ENCODE measurements at regions not wholly inside any gene's neighbourhood (a gene's known extent, or its start where the extent isn't known, plus 50 kb on each side); places are given as distances from the start of the nearest gene placed in this dataset.

- no peak overlapping the region for H3K27ac Mint-ChIP-seq
Observed at GRCh38 chr4:188682321-188682720, 543.1 kb downstream of the TRIML1 start.

GRCh38 chr4:188683571-188683970 lies 544.3 kb downstream of the TRIML1 start:
- Mint-ChIP-seq H3K4me1 (ENCODE audit: low read depth) (no peaks in the 10 kb centered on the region), H3K4me3 (no peak overlapping the region), H3K27me3 (no peaks in the 10 kb centered on the region), H3K36me3 (ENCODE audit: low read depth) (no peaks in the 10 kb centered on the region), H3K9me3 (peaks cover 5% of the 10 kb centered on the region), H3K27ac (no peak overlapping the region)
- DNase-seq, result no peak

More at GRCh38 chr4:188682321-188682720, 543.1 kb downstream of the TRIML1 start:
- DNase-seq, result no peak
- H3K36me3 Mint-ChIP-seq (ENCODE audit: low read depth), result no peaks in the 10 kb centered on the region
- no peaks in the 10 kb centered on the region for H3K4me1 Mint-ChIP-seq (ENCODE audit: low read depth)
- no peak overlapping the region for H3K4me3 Mint-ChIP-seq
- H3K27me3 Mint-ChIP-seq, result no peaks in the 10 kb centered on the region
- H3K9me3 Mint-ChIP-seq, result peaks cover 5% of the 10 kb centered on the region

GRCh38 chr4:188688956-188689355 lies 549.7 kb downstream of the TRIML1 start:
- Mint-ChIP-seq H3K27me3 (no peaks in the 10 kb centered on the region), H3K27ac (no peak overlapping the region), H3K9me3 (peaks cover 2% of the 10 kb centered on the region), H3K4me1 (ENCODE audit: low read depth) (no peaks in the 10 kb centered on the region), H3K36me3 (ENCODE audit: low read depth) (no peaks in the 10 kb centered on the region), H3K4me3 (no peak overlapping the region)
- no peak for DNase-seq

- no peaks in the 10 kb centered on the region for H3K4me1 Mint-ChIP-seq (ENCODE audit: low read depth)
- no peaks in the 10 kb centered on the region for H3K36me3 Mint-ChIP-seq (ENCODE audit: low read depth)
- no peak for DNase-seq
- no peaks in the 10 kb centered on the region for H3K27me3 Mint-ChIP-seq
- H3K4me3 Mint-ChIP-seq, result no peak overlapping the region
- no peak overlapping the region for H3K27ac Mint-ChIP-seq
- peaks cover 2% of the 10 kb centered on the region for H3K9me3 Mint-ChIP-seq
Observed at GRCh38 chr4:188691811-188692210, 552.6 kb downstream of the TRIML1 start.

DNA sequence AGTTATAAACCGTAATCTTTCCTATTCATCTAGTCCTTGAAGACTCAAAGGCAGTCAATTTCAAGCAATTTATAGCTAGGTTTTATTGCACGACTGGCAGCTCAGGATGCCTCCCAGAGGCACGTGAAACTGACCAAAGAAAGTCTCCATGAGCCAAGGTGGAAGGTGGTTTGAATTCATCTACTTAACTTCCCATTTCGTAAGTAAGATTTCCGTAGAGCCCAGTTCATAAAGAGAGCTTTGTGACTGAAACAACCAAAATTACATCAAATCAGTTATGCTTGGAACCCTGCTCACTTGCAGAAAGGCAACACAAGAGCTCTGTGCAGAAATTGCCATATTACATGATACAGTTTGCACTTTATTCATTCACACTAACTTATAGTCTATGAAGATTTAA lies 556.0 kb downstream of the TRIML1 start:
- Mint-ChIP-seq H3K27me3 (no peaks in the 10 kb centered on the region), H3K4me1 (ENCODE audit: low read depth) (no peaks in the 10 kb centered on the region), H3K9me3 (no peaks in the 10 kb centered on the region), H3K4me3 (no peak overlapping the region), H3K36me3 (ENCODE audit: low read depth) (no peaks in the 10 kb centered on the region), H3K27ac (no peak overlapping the region)
- no peak for DNase-seq

DNA sequence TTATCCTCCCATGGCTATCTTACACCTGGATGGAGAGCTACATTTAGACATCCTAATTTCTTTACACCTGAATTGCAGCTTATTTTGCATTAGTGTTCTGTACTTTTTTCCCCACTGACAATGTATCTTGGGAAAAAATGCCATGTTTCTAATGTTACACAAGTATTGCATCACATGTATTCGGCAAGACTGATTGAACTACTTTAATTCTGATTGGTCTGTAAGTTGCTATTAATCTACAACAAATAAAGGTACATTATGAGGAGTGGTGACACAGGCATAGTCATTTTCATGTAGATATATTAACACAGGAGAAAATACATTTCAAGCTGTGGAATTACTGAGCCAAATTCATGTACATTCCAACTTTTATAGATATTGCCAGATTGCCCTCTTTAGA lies 558.0 kb downstream of the TRIML1 start:
- no peak overlapping the region for H3K4me3 Mint-ChIP-seq
- no peak overlapping the region for H3K27ac Mint-ChIP-seq
- DNase-seq, result no peak
- no peaks in the 10 kb centered on the region for H3K4me1 Mint-ChIP-seq (ENCODE audit: low read depth)
- H3K9me3 Mint-ChIP-seq, result no peaks in the 10 kb centered on the region
- no peaks in the 10 kb centered on the region for H3K36me3 Mint-ChIP-seq (ENCODE audit: low read depth)
- H3K27me3 Mint-ChIP-seq, result no peaks in the 10 kb centered on the region

DNA sequence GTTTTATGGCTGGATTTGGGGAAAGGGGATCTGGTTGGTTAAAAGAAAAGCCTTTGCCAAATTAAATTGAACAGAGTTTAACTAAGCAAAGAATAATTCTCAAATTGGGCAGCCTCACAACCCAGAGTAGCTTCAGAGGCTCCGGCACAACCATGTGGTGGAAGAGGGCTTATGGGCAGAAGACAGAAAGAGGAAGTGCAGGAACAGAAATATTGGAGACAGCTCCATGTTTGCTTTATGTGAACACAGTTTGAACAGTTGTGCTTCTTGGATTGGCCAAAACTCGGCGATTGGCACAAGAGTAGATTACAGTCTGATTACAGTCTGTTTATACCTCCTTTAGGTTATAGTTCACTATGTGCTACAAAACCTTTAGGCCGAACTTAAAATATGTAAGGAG lies 562.7 kb downstream of the TRIML1 start:
- H3K27ac Mint-ChIP-seq, result no peak overlapping the region

DNA sequence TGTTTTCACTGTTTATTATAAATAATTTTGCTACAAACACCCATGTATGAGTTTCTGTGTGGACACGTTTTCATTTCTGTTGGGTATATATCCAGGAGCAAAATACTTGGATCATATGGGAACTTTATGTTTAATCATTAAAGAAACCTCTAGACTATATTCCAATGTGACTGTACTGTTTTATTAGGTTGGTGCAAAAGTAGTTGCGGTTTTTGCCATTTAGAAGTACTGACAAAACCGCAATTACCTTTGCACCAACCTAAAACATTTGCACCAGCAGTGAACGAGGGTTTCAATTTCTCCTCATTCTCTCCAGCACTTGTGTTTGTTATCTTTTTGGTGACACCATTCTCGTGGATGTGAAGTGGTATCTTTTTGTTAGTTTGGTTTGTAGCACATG lies 565.0 kb downstream of the TRIML1 start:
- Mint-ChIP-seq H3K27ac (no peak overlapping the region), H3K4me3 (no peak overlapping the region), H3K9me3 (peaks cover 11% of the 10 kb centered on the region), H3K27me3 (no peaks in the 10 kb centered on the region), H3K36me3 (ENCODE audit: low read depth) (no peaks in the 10 kb centered on the region), H3K4me1 (ENCODE audit: low read depth) (no peaks in the 10 kb centered on the region)
- DNase-seq, result no peak

More for the DNA sequence above, 562.7 kb downstream of the TRIML1 start:
- DNase-seq, result no peak
- Mint-ChIP-seq H3K4me3 (no peak overlapping the region), H3K9me3 (peaks cover 7% of the 10 kb centered on the region), H3K4me1 (ENCODE audit: low read depth) (no peaks in the 10 kb centered on the region), H3K27me3 (no peaks in the 10 kb centered on the region), H3K36me3 (ENCODE audit: low read depth) (no peaks in the 10 kb centered on the region)

DNA sequence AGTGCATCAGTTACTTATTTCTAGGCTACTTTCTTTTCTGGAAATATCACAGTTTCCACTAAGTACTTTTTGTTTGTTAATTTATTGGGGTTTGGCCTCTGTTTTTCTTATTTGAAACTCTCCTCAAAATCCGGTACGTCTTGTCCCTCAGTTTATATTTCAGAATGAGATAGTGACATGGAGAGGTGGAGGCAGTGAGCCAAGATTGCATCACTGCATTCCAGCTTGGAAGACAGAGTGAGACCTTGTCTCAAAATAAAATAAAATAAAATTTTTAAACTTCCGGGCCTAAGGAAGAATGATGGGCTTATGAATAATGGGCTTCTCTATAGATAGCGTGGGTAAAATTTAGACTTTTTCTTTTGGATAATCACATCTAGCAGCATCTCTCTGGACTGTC lies 567.8 kb downstream of the TRIML1 start:
- DNase-seq, result no peak
- no peak overlapping the region for H3K27ac Mint-ChIP-seq
- no peaks in the 10 kb centered on the region for H3K4me1 Mint-ChIP-seq (ENCODE audit: low read depth)
- peaks cover 11% of the 10 kb centered on the region for H3K9me3 Mint-ChIP-seq
- no peaks in the 10 kb centered on the region for H3K27me3 Mint-ChIP-seq
- H3K4me3 Mint-ChIP-seq, result no peak overlapping the region
- H3K36me3 Mint-ChIP-seq (ENCODE audit: low read depth), result no peaks in the 10 kb centered on the region

GRCh38 chr4:188714501-188714900 lies 575.3 kb downstream of the TRIML1 start:
- no peak overlapping the region for H3K27ac Mint-ChIP-seq
- no peak overlapping the region for H3K4me3 Mint-ChIP-seq
- DNase-seq, result no peak
- H3K9me3 Mint-ChIP-seq, result peaks cover 21% of the 10 kb centered on the region
- no peaks in the 10 kb centered on the region for H3K4me1 Mint-ChIP-seq (ENCODE audit: low read depth)
- no peaks in the 10 kb centered on the region for H3K36me3 Mint-ChIP-seq (ENCODE audit: low read depth)
- no peaks in the 10 kb centered on the region for H3K27me3 Mint-ChIP-seq

GRCh38 chr4:188714907-188715306 lies 575.7 kb downstream of the TRIML1 start:
- no peak overlapping the region for H3K4me3 Mint-ChIP-seq
- H3K36me3 Mint-ChIP-seq (ENCODE audit: low read depth), result no peaks in the 10 kb centered on the region
- DNase-seq, result no peak
- no peak overlapping the region for H3K27ac Mint-ChIP-seq
- no peaks in the 10 kb centered on the region for H3K27me3 Mint-ChIP-seq
- no peaks in the 10 kb centered on the region for H3K4me1 Mint-ChIP-seq (ENCODE audit: low read depth)
- H3K9me3 Mint-ChIP-seq, result peaks cover 21% of the 10 kb centered on the region

DNA sequence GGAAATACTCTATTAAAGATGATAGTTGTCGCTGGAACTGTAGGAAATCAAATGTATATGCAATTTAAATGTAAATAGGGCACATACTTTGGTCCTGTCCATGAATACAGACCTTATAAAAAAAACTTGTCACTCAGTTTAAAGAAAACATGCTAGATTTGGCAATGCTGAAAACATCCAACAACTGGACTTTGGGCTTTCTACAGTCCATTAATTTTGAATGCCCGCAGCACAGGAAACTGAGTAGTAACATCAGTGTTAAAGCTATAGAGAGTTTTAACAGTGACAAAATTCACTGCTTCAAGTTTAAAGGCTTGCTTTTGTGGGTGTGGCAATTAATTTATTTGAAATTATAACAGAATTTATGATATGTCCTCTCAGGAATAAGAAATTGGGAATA lies 578.4 kb downstream of the TRIML1 start:
- H3K4me1 Mint-ChIP-seq (ENCODE audit: low read depth), result no peaks in the 10 kb centered on the region
- H3K36me3 Mint-ChIP-seq (ENCODE audit: low read depth), result no peaks in the 10 kb centered on the region
- DNase-seq, result no peak
- no peak overlapping the region for H3K4me3 Mint-ChIP-seq
- H3K9me3 Mint-ChIP-seq, result peaks cover 33% of the 10 kb centered on the region
- H3K27ac Mint-ChIP-seq, result no peak overlapping the region
- no peaks in the 10 kb centered on the region for H3K27me3 Mint-ChIP-seq

GRCh38 chr4:188719794-188720193 lies 580.6 kb downstream of the TRIML1 start:
- H3K27ac Mint-ChIP-seq, result no peak overlapping the region

DNA sequence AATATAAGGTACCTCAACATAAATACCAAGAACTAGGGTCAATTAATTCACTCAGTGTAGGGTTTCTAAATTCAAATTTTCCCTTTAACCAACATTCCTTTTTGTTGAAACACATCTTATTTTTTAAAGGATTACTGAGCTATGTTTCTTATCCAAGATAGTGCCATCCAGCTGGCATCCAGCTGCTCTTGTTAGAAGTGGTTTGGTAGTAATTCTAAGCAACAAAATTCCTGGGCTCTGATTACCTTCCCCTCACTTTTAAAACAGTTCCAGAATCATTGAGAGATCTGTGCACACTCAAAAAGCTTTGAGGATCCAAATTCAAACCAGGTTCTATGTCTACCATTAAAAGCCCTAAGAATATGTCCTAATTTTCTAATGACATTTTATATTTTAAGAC lies 583.7 kb downstream of the TRIML1 start:
- no peak for DNase-seq
- peaks cover 24% of the 10 kb centered on the region for H3K9me3 Mint-ChIP-seq
- H3K27ac Mint-ChIP-seq, result no peak overlapping the region
- no peak overlapping the region for H3K4me3 Mint-ChIP-seq
- H3K4me1 Mint-ChIP-seq (ENCODE audit: low read depth), result no peaks in the 10 kb centered on the region
- no peaks in the 10 kb centered on the region for H3K36me3 Mint-ChIP-seq (ENCODE audit: low read depth)
- no peaks in the 10 kb centered on the region for H3K27me3 Mint-ChIP-seq

More at GRCh38 chr4:188719794-188720193, 580.6 kb downstream of the TRIML1 start:
- Mint-ChIP-seq H3K9me3 (peaks cover 33% of the 10 kb centered on the region), H3K4me1 (ENCODE audit: low read depth) (no peaks in the 10 kb centered on the region), H3K36me3 (ENCODE audit: low read depth) (no peaks in the 10 kb centered on the region), H3K27me3 (no peaks in the 10 kb centered on the region), H3K4me3 (no peak overlapping the region)
- no peak for DNase-seq

DNA sequence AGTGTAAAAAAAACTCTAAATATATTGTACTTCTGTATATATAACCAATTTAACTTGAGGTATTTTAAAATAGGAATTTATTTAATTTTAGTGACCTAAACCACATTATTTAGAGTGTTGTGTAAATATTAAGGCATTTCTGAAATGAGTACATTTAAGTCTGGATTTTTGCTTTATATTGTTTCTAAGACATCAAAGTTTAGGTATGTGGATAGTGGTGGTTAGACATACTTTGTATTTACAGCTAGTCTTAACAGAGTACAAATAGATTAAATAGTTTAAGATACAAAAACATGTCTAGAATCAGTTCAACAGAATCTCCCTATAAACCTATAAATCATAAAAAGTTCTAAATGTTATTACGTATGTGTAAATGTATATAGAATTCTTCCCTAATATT lies 588.5 kb downstream of the TRIML1 start:
- H3K9me3 Mint-ChIP-seq, result peaks cover 29% of the 10 kb centered on the region
- H3K4me3 Mint-ChIP-seq, result no peak overlapping the region
- no peaks in the 10 kb centered on the region for H3K4me1 Mint-ChIP-seq (ENCODE audit: low read depth)
- H3K27ac Mint-ChIP-seq, result no peak overlapping the region
- no peaks in the 10 kb centered on the region for H3K36me3 Mint-ChIP-seq (ENCODE audit: low read depth)
- H3K27me3 Mint-ChIP-seq, result no peaks in the 10 kb centered on the region
- no peak for DNase-seq

- no peak overlapping the region for H3K27ac Mint-ChIP-seq
- DNase-seq, result no peak
- H3K4me1 Mint-ChIP-seq (ENCODE audit: low read depth), result no peaks in the 10 kb centered on the region
- H3K4me3 Mint-ChIP-seq, result no peak overlapping the region
- no peaks in the 10 kb centered on the region for H3K36me3 Mint-ChIP-seq (ENCODE audit: low read depth)
- H3K9me3 Mint-ChIP-seq, result peaks cover 27% of the 10 kb centered on the region
- no peaks in the 10 kb centered on the region for H3K27me3 Mint-ChIP-seq
Observed at GRCh38 chr4:188728359-188728758, 589.1 kb downstream of the TRIML1 start.

Data from activated T-cell treated with anti-CD3 and anti-CD28 coated beads, Interleukin-2, amount 50 U/mL, for 24 hours (primary cell).